ENCODE measurements at regions not wholly inside any gene's neighbourhood (a gene's known extent, or its start where the extent isn't known, plus 50 kb on each side); places are given as distances from the start of the nearest gene placed in this dataset.

DNA sequence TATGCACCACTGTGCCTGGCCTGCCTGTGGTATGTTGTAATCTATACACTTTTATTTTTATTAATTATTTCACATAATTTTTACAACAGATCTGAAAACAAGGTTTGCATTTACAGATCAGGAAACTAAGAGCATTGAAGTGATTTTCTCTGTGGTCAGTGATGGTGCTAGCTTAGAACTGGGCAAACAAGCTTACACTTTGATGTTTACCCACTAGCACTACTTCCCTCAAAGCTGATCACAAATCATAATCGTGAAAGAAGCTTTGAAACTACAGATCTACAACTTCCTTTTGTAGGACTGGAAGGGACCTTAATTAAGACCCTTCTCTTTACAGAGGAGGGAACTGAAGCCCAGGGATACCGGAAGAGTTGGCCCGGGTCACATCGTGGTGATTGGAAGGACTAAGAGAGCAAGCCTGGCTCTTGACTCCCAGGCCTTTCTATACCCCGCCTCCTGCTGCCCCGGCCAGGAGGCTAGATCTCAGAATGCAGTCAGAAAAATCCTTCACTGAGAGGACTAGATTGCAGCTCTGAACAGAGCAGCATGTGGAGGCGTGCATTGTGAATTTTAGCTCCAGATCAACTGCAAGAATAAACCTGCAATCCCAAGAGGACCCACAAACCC, 93.7 kb upstream of the ZNF827 start:
- no peak for DNase-seq (ENCODE audit: low spot score in 2 of 2)
- H3K4me1 ChIP-seq, result peaks cover 0 to 4% (median 0%) of the 10 kb centered on the region in 4 donors
- H3K27ac ChIP-seq, result no peak overlapping the region
- no peaks in the 10 kb centered on the region for H3K36me3 ChIP-seq
- no peaks in the 10 kb centered on the region for H3K27me3 ChIP-seq
- H3K9me3 ChIP-seq, result no peaks in the 10 kb centered on the region
- 33 to 46% methylated on average over 7 of the region's 7 CpGs for WGBS, 2 donors
- no peak for TF ChIP-seq POLR2A (IDR thresholded peaks at IDR 0.05)
- TF ChIP-seq, protein P1, sequence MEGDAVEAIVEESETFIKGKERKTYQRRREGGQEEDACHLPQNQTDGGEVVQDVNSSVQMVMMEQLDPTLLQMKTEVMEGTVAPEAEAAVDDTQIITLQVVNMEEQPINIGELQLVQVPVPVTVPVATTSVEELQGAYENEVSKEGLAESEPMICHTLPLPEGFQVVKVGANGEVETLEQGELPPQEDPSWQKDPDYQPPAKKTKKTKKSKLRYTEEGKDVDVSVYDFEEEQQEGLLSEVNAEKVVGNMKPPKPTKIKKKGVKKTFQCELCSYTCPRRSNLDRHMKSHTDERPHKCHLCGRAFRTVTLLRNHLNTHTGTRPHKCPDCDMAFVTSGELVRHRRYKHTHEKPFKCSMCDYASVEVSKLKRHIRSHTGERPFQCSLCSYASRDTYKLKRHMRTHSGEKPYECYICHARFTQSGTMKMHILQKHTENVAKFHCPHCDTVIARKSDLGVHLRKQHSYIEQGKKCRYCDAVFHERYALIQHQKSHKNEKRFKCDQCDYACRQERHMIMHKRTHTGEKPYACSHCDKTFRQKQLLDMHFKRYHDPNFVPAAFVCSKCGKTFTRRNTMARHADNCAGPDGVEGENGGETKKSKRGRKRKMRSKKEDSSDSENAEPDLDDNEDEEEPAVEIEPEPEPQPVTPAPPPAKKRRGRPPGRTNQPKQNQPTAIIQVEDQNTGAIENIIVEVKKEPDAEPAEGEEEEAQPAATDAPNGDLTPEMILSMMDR (IDR thresholded peaks at IDR 0.05), result no peak
- TF ChIP-seq EP300 (IDR thresholded peaks at IDR 0.05), result no peak
- no peak overlapping the region for H3K4me3 ChIP-seq

DNA sequence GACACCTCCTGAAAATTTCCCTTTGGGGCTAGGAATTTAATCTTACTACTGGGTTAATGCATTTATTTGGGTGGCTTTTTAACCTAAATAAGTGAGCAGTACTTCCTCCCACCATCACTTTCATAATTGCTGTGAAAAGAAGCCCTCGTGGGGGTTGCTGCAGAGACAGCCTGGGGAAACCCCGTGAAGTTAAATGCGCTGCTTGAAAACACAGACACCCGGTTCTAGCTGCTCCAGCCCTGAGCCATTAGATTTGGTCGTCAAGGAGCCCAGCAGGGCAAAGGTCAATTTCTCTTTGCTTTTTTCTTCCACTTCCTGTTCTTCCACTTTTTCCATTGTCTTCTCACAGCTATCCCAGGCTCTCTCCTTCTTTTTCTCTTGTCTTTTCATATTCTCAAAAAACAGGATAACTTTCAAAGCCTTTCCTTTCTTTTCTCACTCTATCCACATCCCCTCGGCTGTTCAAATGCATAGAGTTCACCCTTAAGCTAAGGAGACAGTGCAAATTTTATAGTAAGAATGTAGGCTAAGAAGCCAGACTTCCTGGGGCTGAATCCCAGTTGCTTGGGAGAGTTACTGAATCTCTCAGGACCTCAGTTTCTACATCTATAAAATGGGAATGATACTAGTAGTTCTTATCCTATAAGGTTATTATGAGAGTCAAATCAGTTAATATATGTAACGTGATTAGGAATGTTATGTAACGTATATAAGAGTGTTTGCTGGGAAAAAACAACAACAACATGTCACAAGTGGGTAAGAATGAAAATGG, 91.5 kb upstream of the ZNF827 start:
- no peaks in the 10 kb centered on the region for H3K9me3 ChIP-seq
- TF ChIP-seq, protein P1 (IDR thresholded peaks at IDR 0.05), result no peak
- TF ChIP-seq POLR2A (IDR thresholded peaks at IDR 0.05), result no peak
- TF ChIP-seq EP300 (IDR thresholded peaks at IDR 0.05), result no peak
- H3K4me3 ChIP-seq, result no peak overlapping the region
- WGBS, 2 donors, result 32 to 34% methylated on average over 8 of the region's 8 CpGs
- DNase-seq (ENCODE audit: low spot score in 2 of 2), result no peak
- peaks cover 0 to 4% (median 0%) of the 10 kb centered on the region in 4 donors for H3K4me1 ChIP-seq
- no peak overlapping the region for H3K27ac ChIP-seq
- H3K36me3 ChIP-seq, result no peaks in the 10 kb centered on the region
- H3K27me3 ChIP-seq, result no peaks in the 10 kb centered on the region

DNA sequence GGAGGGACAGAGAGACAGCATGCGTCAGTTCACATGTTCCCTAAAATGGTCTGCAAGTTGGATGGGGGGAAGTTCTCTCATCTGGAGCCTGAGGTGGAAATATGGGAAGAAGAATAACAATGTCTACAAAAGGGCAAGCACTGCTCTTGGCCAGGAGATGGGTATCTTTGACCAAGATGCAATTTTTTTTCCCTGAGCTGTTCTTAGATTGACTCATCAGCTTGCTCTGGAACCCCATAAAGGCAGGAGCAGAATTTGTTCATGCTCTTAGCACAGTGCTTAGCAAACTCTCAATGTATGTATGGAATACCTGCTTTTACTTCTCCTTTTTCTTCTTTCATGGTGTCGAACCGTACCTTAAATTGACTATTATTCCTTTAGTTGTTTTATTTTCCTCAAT, 90.5 kb upstream of the ZNF827 start:
- Histone ChIP-seq H3K9me3 (no peaks in the 10 kb centered on the region), H3K4me1 (peaks cover 0 to 4% (median 0%) of the 10 kb centered on the region in 4 donors), H3K27me3 (no peaks in the 10 kb centered on the region), H3K36me3 (no peaks in the 10 kb centered on the region), H3K4me3 (no peak overlapping the region), H3K27ac (no peak overlapping the region)
- no peak for DNase-seq (ENCODE audit: low spot score in 2 of 2)
- 89 to 91% methylated on average over 3 of the region's 3 CpGs for WGBS, 2 donors
- TF ChIP-seq POLR2A (IDR thresholded peaks at IDR 0.05) (no peak), EP300 (IDR thresholded peaks at IDR 0.05) (no peak)
- TF ChIP-seq, protein P1 (IDR thresholded peaks at IDR 0.05), result no peak

DNA sequence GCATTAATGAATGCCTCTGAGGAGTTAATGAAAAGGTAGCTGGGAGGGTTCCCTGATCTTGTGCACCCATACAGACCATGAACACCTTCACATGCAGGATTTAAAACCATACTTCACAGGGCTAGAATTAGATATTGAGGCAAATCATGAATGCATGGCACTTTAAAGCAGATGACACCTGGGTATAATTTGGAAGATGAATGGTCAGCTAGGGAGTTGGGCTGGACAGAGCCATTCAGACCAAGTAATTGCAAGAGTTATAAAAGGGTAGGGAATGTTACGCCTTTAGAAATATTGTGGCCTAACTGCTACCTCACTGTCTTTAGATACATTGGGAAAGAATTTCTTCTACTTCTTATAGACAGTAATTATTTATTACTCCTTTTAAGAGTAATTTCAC, 89.1 kb upstream of the ZNF827 start:
- no peak overlapping the region for H3K4me3 ChIP-seq
- TF ChIP-seq, protein P1 (IDR thresholded peaks at IDR 0.05), result no peak
- no peak for TF ChIP-seq EP300 (IDR thresholded peaks at IDR 0.05)
- TF ChIP-seq POLR2A (IDR thresholded peaks at IDR 0.05), result no peak
- no peak overlapping the region for H3K27ac ChIP-seq
- H3K4me1 ChIP-seq, result peaks cover 0 to 4% (median 0%) of the 10 kb centered on the region in 4 donors
- H3K36me3 ChIP-seq, result no peaks in the 10 kb centered on the region
- H3K9me3 ChIP-seq, result no peaks in the 10 kb centered on the region
- no peak for DNase-seq (ENCODE audit: low spot score in 2 of 2)
- WGBS, 2 donors, result 88 to 94% methylated on average over 1 of the region's 1 CpG
- no peaks in the 10 kb centered on the region for H3K27me3 ChIP-seq

DNA sequence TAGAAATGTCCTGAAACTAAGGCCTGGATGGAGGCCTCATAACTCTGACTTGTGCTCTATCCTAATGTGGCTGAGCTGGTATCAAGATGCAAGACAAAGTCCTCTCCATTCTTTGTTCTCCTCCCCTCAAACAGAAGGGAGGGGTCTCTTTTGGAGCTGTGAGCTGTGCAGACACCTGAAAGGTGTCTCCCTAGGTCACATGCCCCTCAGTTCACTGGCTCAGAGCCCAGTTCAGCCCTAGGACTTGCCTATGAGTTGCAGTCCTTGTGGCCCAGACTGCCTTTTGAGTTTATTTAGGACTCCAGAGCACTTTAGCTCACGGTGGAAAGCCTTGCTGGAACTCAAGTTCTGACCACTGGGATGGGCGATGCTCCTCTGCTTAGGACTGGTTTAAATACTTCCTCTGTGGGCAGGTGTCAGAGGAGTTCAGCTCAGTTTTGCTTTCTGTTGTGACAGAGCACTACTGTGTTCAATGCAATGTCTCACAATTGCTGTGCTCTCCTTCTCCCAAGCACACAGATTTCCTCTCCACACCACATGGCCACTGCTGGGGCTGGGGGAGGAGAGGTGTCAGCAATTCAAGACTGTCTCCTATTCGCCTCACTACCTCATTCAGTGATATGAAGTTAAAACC, 84.8 kb upstream of the ZNF827 start:
- H3K4me1 ChIP-seq, result no peaks in the 10 kb centered on the region
- H3K27ac ChIP-seq, result no peak overlapping the region
- H3K9me3 ChIP-seq, result no peaks in the 10 kb centered on the region
- DNase-seq (ENCODE audit: low spot score in 2 of 2), result no peak
- no peaks in the 10 kb centered on the region for H3K36me3 ChIP-seq
- no peaks in the 10 kb centered on the region for H3K27me3 ChIP-seq
- no peak overlapping the region for H3K4me3 ChIP-seq
- WGBS, 2 donors, result 80 to 91% methylated on average over 2 to 3 of the region's 3 CpGs
- no peak for TF ChIP-seq POLR2A (IDR thresholded peaks at IDR 0.05)
- no peak for TF ChIP-seq EP300 (IDR thresholded peaks at IDR 0.05)
- TF ChIP-seq, protein P1 (IDR thresholded peaks at IDR 0.05), result no peak

All from tibial nerve (tissue), 4 donors.